ENCODE measurements at regions not wholly inside any gene's neighbourhood (a gene's known extent, or its start where the extent isn't known, plus 50 kb on each side); places are given as distances from the start of the nearest gene placed in this dataset.

DNA sequence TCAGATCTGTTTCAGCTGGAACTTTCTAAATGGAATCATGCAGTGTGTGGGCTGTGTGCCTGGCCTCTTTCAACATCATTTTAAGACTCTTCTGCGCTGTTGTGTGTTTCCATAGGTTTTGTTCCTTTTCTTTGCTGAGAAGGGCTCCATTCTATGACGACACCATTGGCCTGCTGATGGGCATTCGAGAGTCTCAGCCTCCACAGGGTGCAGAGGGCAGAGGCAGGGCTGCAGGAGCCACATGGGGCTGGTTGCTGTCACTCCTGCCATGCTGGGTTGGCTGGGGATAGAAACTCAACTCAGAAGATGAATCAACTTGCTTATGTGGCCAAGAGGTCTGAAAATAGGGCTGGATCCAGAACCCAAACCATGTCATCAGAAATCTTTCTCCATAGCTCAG is 68.5 kb upstream of the SLCO4A1 start:
- Histone ChIP-seq H3K27me3 (ENCODE audit: control insufficient read depth, insufficient read depth, low read length) (peaks cover 56% of the 10 kb centered on the region; the same call in 1 of the 2 replicates), H3K27ac (ENCODE audit: low read depth, low read length) (no peak overlapping the region), H3K4me3 (ENCODE audit: low read depth, low read length) (no peak overlapping the region), H3K4me1 (ENCODE audit: control insufficient read depth, insufficient read depth, low read length) (peaks cover 8% of the 10 kb centered on the region), H3K9ac (ENCODE audit: low read length) (no peak overlapping the region), H3K9me3 (ENCODE audit: control insufficient read depth, insufficient read depth, low read depth, low read length) (peaks cover 4% of the 10 kb centered on the region; the same call in 1 of the 2 replicates), H3K36me3 (ENCODE audit: control insufficient read depth, insufficient read depth, low read length) (no peaks in the 10 kb centered on the region)

DNA sequence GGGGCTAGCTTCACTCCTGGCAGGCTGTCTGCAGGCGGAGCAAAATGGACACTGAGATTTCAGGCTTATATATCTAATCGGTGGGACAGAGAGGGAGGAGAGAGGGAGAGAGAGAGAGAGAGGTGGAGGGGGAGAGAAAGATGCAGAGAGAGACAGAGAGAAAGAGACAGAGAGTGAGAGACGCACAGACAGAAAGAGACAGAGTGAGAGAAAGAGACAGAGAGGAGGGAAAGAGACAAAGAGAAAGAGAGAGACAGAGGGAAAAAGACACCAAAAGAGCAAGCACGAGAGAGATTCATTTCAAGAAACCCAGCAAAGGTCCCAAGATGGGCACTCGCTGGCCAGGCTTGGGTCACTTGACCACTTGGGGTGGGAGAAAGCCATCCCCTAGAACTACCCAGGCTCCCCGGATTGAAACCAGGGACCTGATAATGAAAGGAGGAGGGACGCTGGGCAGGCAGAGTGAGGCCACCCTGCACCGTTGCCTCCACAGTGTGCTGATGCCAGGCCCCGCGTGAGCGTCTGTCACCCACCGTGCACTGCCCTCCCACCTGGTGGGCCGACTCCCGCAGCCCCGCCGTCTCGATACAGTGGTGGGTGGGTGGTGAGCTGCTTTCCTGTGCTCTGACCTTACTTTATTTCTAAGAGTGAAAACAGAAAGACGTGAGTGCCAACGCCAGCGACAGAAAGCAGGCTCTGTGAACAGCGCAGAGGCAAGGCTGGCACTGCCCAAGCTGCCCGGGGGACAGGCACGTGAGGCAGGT is 67.9 kb upstream of the SLCO4A1 start:
- Histone ChIP-seq H3K4me3 (ENCODE audit: low read depth, low read length) (no peak overlapping the region), H3K36me3 (ENCODE audit: control insufficient read depth, insufficient read depth, low read length) (no peaks in the 10 kb centered on the region), H3K4me1 (ENCODE audit: control insufficient read depth, insufficient read depth, low read length) (peaks cover 8% of the 10 kb centered on the region), H3K9ac (ENCODE audit: low read length) (no peak overlapping the region), H3K9me3 (ENCODE audit: control insufficient read depth, insufficient read depth, low read depth, low read length) (peaks cover 4% of the 10 kb centered on the region; the same call in 1 of the 2 replicates), H3K27me3 (ENCODE audit: control insufficient read depth, insufficient read depth, low read length) (peaks cover 62% of the 10 kb centered on the region; the same call in 1 of the 2 replicates), H3K27ac (ENCODE audit: low read depth, low read length) (no peak overlapping the region)

- no peak overlapping the region for H3K4me3 ChIP-seq (ENCODE audit: low read depth, low read length)
- peaks cover 4% of the 10 kb centered on the region; the same call in 1 of the 2 replicates for H3K9me3 ChIP-seq (ENCODE audit: control insufficient read depth, insufficient read depth, low read depth, low read length)
- H3K27ac ChIP-seq (ENCODE audit: low read depth, low read length): no peak overlapping the region
- peaks cover 79% of the 10 kb centered on the region; the same call in 1 of the 2 replicates for H3K27me3 ChIP-seq (ENCODE audit: control insufficient read depth, insufficient read depth, low read length)
- no peak overlapping the region for H3K9ac ChIP-seq (ENCODE audit: low read length)
- H3K4me1 ChIP-seq (ENCODE audit: control insufficient read depth, insufficient read depth, low read length): peaks cover 8% of the 10 kb centered on the region
- no peaks in the 10 kb centered on the region for H3K36me3 ChIP-seq (ENCODE audit: control insufficient read depth, insufficient read depth, low read length)
These were observed 66.2 kb upstream of the SLCO4A1 start for GRCh38 chr20:62575976-62576722.

GRCh38 chr20:62576815-62577489 is 65.4 kb upstream of the SLCO4A1 start:
- Histone ChIP-seq H3K4me3 (ENCODE audit: low read depth, low read length) (no peak overlapping the region), H3K4me1 (ENCODE audit: control insufficient read depth, insufficient read depth, low read length) (peaks cover 13% of the 10 kb centered on the region), H3K9ac (ENCODE audit: low read length) (no peak overlapping the region), H3K27me3 (ENCODE audit: control insufficient read depth, insufficient read depth, low read length) (peaks cover 84% of the 10 kb centered on the region; the same call in 1 of the 2 replicates), H3K9me3 (ENCODE audit: control insufficient read depth, insufficient read depth, low read depth, low read length) (peaks cover 3% of the 10 kb centered on the region; the same call in 1 of the 2 replicates), H3K36me3 (ENCODE audit: control insufficient read depth, insufficient read depth, low read length) (no peaks in the 10 kb centered on the region), H3K27ac (ENCODE audit: low read depth, low read length) (no peak overlapping the region)

DNA sequence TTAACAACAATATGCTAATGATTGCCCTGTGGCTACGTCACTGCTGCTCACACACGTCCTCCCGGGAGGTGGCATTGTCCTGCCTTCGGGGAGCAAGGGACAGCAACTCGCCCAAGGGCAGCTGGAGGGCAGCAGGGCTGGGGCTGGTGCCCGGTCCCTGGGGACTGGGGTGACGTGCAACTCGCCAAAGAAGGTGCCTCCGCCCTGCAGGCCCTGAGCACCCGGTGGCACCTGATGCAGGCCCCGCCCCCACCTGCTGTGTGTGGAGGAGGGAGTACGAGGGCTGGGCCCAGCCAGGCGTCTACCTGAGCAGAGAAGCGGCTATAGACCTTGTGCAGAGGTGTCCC is 64.8 kb upstream of the SLCO4A1 start:
- Histone ChIP-seq H3K27me3 (ENCODE audit: control insufficient read depth, insufficient read depth, low read length) (peaks cover 86% of the 10 kb centered on the region; the same call in 1 of the 2 replicates), H3K27ac (ENCODE audit: low read depth, low read length) (no peak overlapping the region), H3K9me3 (ENCODE audit: control insufficient read depth, insufficient read depth, low read depth, low read length) (no peaks in the 10 kb centered on the region), H3K36me3 (ENCODE audit: control insufficient read depth, insufficient read depth, low read length) (no peaks in the 10 kb centered on the region), H3K4me3 (ENCODE audit: low read depth, low read length) (no peak overlapping the region), H3K9ac (ENCODE audit: low read length) (no peak overlapping the region), H3K4me1 (ENCODE audit: control insufficient read depth, insufficient read depth, low read length) (peaks cover 16% of the 10 kb centered on the region)

DNA sequence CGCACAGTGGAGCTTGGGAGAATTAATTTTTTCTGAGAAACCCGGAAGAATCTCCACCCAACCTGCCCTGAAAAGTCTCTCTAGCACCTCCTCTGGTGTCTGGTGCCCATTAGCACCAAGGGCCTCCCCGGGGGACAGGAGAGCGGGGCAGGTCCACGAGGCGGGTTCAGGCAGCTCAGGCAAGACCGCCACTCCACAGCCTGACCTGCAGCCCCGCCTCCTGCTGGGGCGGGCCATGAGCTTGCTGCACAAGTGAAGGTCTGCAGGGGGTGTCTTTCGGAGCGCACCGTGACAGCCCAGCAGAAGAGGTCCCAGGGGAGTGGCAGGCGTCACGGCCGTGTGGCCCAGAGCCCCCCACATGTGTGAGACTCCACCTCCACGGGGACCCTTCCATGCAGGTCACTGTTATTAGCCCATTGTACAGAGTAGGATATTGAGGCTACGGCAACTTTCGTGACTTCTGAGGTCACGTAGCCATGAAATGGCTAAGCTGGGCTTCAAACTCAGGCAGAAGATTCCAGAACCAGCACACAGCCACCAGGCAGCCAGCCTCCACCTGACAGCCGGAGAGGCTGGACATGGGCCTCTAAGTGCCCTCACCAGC is 63.9 kb upstream of the SLCO4A1 start:
- peaks cover 86% of the 10 kb centered on the region; the same call in 1 of the 2 replicates for H3K27me3 ChIP-seq (ENCODE audit: control insufficient read depth, insufficient read depth, low read length)

GRCh38 chr20:62580052-62580451 is 62.3 kb upstream of the SLCO4A1 start:
- no peaks in the 10 kb centered on the region for H3K36me3 ChIP-seq (ENCODE audit: control insufficient read depth, insufficient read depth, low read length)
- peaks cover 82% of the 10 kb centered on the region; the same call in 1 of the 2 replicates for H3K27me3 ChIP-seq (ENCODE audit: control insufficient read depth, insufficient read depth, low read length)
- H3K4me3 ChIP-seq (ENCODE audit: low read depth, low read length): no peak overlapping the region
- H3K9me3 ChIP-seq (ENCODE audit: control insufficient read depth, insufficient read depth, low read depth, low read length): no peaks in the 10 kb centered on the region
- no peak overlapping the region for H3K9ac ChIP-seq (ENCODE audit: low read length)
- H3K27ac ChIP-seq (ENCODE audit: low read depth, low read length): no peak overlapping the region
- H3K4me1 ChIP-seq (ENCODE audit: control insufficient read depth, insufficient read depth, low read length): peaks cover 18% of the 10 kb centered on the region

More for the DNA sequence above, 63.9 kb upstream of the SLCO4A1 start:
- Histone ChIP-seq H3K4me1 (ENCODE audit: control insufficient read depth, insufficient read depth, low read length) (peaks cover 18% of the 10 kb centered on the region), H3K9ac (ENCODE audit: low read length) (no peak overlapping the region), H3K27ac (ENCODE audit: low read depth, low read length) (no peak overlapping the region), H3K36me3 (ENCODE audit: control insufficient read depth, insufficient read depth, low read length) (no peaks in the 10 kb centered on the region), H3K4me3 (ENCODE audit: low read depth, low read length) (no peak overlapping the region), H3K9me3 (ENCODE audit: control insufficient read depth, insufficient read depth, low read depth, low read length) (no peaks in the 10 kb centered on the region)

DNA sequence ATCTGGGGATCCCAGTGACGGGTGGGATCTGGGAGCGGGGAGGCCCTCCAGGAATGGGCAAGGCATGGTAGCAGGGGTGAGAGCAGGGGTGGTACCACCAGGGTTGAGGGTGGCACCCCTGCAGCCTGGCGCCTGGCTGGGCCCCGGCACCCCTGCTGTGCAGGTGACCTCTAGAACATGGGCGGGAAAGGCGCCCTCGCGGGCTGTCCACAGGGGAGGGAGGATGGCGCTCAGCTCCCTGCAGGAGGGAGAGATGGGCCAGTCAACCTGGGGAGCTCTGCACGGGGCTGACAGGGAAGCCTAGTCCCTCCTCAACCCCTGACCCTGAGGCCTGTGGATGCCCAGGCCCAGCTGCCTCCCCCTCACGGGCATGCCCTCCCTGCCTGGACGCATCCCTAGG is 61.6 kb upstream of the SLCO4A1 start:
- Histone ChIP-seq H3K9ac (ENCODE audit: low read length) (no peak overlapping the region), H3K4me3 (ENCODE audit: low read depth, low read length) (no peak overlapping the region), H3K9me3 (ENCODE audit: control insufficient read depth, insufficient read depth, low read depth, low read length) (no peaks in the 10 kb centered on the region), H3K36me3 (ENCODE audit: control insufficient read depth, insufficient read depth, low read length) (no peaks in the 10 kb centered on the region), H3K27ac (ENCODE audit: low read depth, low read length) (no peak overlapping the region), H3K27me3 (ENCODE audit: control insufficient read depth, insufficient read depth, low read length) (peaks cover 80% of the 10 kb centered on the region; the same call in 1 of the 2 replicates), H3K4me1 (ENCODE audit: control insufficient read depth, insufficient read depth, low read length) (peaks cover 18% of the 10 kb centered on the region)

DNA sequence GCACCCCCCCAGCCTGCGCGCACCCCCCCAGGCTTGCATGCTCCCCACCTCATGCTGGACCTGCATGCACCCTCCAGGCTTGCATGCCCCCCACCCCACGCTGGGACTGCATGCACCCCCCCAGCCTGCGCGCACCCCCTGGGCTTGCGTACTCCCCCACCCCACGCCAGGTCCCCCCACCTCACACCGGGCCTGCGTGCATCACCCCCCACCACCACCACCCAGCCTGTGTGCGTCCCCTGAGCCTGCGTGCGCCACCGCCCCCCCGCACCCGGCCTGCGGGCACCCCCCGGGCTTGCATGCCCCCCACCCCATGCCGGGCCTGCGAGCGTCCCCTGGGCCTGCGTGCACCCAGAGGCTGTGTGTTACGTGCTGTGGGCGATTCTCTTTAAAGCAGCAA is 61.0 kb upstream of the SLCO4A1 start:
- Histone ChIP-seq H3K9me3 (ENCODE audit: control insufficient read depth, insufficient read depth, low read depth, low read length) (no peaks in the 10 kb centered on the region), H3K4me3 (ENCODE audit: low read depth, low read length) (no peak overlapping the region), H3K27ac (ENCODE audit: low read depth, low read length) (no peak overlapping the region), H3K27me3 (ENCODE audit: control insufficient read depth, insufficient read depth, low read length) (peaks cover 80% of the 10 kb centered on the region; the same call in 1 of the 2 replicates), H3K4me1 (ENCODE audit: control insufficient read depth, insufficient read depth, low read length) (peaks cover 18% of the 10 kb centered on the region), H3K36me3 (ENCODE audit: control insufficient read depth, insufficient read depth, low read length) (no peaks in the 10 kb centered on the region), H3K9ac (ENCODE audit: low read length) (no peak overlapping the region)

DNA sequence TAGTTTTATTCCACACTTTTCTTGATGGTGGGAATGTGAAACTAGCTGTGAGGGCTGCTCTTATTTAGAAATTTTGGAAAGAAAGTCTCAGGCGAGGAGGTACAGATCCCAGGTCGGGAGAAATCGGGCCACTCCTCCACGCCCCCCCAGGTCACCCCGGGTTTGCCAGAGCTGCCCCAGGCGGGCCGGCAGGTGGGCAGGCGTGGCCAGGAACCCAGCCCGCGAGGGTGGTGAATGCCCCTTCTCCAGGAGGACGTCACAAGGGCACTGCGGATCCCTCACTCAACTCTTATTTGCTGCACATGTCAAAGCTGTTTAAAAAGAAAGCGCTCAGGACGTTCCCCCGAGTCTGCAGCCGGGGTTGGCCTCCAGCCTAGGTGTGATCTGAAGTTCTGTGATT is 60.5 kb upstream of the SLCO4A1 start:
- Histone ChIP-seq H3K4me3 (ENCODE audit: low read depth, low read length) (no peak overlapping the region), H3K9ac (ENCODE audit: low read length) (no peak overlapping the region), H3K36me3 (ENCODE audit: control insufficient read depth, insufficient read depth, low read length) (no peaks in the 10 kb centered on the region), H3K27ac (ENCODE audit: low read depth, low read length) (no peak overlapping the region), H3K9me3 (ENCODE audit: control insufficient read depth, insufficient read depth, low read depth, low read length) (no peaks in the 10 kb centered on the region), H3K27me3 (ENCODE audit: control insufficient read depth, insufficient read depth, low read length) (peaks cover 80% of the 10 kb centered on the region; the same call in 1 of the 2 replicates), H3K4me1 (ENCODE audit: control insufficient read depth, insufficient read depth, low read length) (peaks cover 18% of the 10 kb centered on the region)
